ENCODE measurements at regions not wholly inside any gene's neighbourhood (a gene's known extent, or its start where the extent isn't known, plus 50 kb on each side); places are given as distances from the start of the nearest gene placed in this dataset.

GRCh38 chr11:96905663-96906062 lies 515.9 kb downstream of the JRKL start:
- no peaks in the 10 kb centered on the region for H3K27me3 ChIP-seq
- no peaks in the 10 kb centered on the region for H4K20me1 ChIP-seq
- H3K9me3 ChIP-seq = no peaks in the 10 kb centered on the region
- no peak overlapping the region for H3K4me3 ChIP-seq
- H3K9ac ChIP-seq = no peak overlapping the region
- no peak overlapping the region for H3K27ac ChIP-seq
- H3K36me3 ChIP-seq = no peaks in the 10 kb centered on the region
- H3K4me1 ChIP-seq = no peaks in the 10 kb centered on the region
- no peak for TF ChIP-seq Cebpa-rat (IDR thresholded peaks at IDR 0.05)
- no peak overlapping the region for H3K4me2 ChIP-seq

DNA sequence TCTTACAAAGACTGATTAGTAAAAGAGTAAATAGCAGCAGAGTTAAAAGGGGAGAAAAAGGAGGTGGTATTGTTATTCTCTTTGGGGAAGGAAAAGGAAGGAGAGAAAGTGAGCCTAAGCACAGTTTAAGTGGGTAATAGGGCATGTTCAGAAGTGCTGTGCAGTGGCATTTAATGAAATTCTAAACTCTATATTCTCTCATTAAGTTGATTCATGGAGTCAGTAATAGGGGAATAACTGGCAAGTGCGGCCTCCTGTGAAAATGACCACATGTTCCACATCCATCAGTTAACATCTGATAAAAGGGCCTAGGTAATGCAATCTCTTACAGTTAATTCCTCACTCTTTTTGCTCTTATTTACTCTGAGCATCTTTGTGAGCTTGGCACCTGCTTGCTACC lies 516.7 kb downstream of the JRKL start:
- no peak overlapping the region for H3K27ac ChIP-seq
- no peaks in the 10 kb centered on the region for H4K20me1 ChIP-seq
- no peak overlapping the region for H3K4me3 ChIP-seq
- H3K4me1 ChIP-seq = no peaks in the 10 kb centered on the region
- no peaks in the 10 kb centered on the region for H3K27me3 ChIP-seq
- H3K9me3 ChIP-seq = no peaks in the 10 kb centered on the region
- H3K9ac ChIP-seq = no peak overlapping the region
- H3K36me3 ChIP-seq = no peaks in the 10 kb centered on the region
- no peak overlapping the region for H3K4me2 ChIP-seq
- no peak for TF ChIP-seq Cebpa-rat (IDR thresholded peaks at IDR 0.05)

DNA sequence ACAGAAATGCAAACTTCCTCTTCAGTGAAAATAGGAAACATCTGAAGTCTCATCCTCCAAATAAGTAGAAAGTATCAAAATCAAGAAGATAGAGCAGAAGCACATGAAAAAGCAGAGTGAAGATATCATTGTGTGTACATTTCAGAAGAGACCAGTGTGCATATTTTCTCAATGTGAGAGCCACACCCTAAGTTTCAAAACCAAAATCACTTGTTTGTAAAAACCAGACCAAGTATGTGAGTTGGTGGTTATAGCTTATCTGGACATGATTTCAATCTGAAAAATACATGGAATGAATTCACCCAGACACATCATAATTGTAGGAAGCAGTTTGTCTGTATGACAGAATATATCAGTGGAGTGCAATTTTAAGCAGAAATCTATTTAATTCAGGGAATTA lies 536.0 kb downstream of the JRKL start:
- Histone ChIP-seq H3K4me3 (no peak overlapping the region), H3K4me1 (no peaks in the 10 kb centered on the region), H4K20me1 (no peaks in the 10 kb centered on the region), H3K27me3 (no peaks in the 10 kb centered on the region), H3K4me2 (no peak overlapping the region), H3K9me3 (no peaks in the 10 kb centered on the region), H3K9ac (no peak overlapping the region), H3K27ac (no peak overlapping the region), H3K36me3 (no peaks in the 10 kb centered on the region)
- TF ChIP-seq Cebpa-rat (IDR thresholded peaks at IDR 0.05) = no peak

DNA sequence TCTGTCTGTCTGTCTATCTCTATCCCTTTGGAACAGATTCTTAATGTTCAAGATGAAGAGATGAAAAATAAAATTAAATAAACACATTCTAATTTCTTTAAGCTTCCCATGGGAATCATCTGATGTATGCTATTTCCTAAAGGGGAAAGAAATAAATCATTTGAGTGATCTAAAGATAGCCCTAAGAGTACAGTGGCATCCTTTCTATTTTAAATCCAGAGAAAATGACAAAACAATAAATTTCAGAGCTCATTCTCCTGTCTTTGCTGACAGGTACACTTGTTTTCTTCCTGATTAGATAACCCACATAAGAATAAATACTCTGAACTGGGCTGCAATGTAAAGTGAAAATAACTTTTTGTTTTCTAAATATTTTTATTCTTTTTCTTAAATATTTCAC lies 550.4 kb downstream of the JRKL start:
- H3K36me3 ChIP-seq = no peaks in the 10 kb centered on the region
- H3K4me3 ChIP-seq = no peak overlapping the region
- no peak overlapping the region for H3K9ac ChIP-seq
- no peaks in the 10 kb centered on the region for H3K9me3 ChIP-seq
- no peaks in the 10 kb centered on the region for H3K27me3 ChIP-seq
- H3K4me2 ChIP-seq = no peak overlapping the region
- no peak for TF ChIP-seq Cebpa-rat (IDR thresholded peaks at IDR 0.05)
- H3K4me1 ChIP-seq = no peaks in the 10 kb centered on the region
- no peak overlapping the region for H3K27ac ChIP-seq
- no peaks in the 10 kb centered on the region for H4K20me1 ChIP-seq

- Histone ChIP-seq H3K27ac (no peak overlapping the region), H3K36me3 (no peaks in the 10 kb centered on the region), H4K20me1 (no peaks in the 10 kb centered on the region), H3K9me3 (no peaks in the 10 kb centered on the region), H3K27me3 (no peaks in the 10 kb centered on the region), H3K9ac (no peak overlapping the region), H3K4me2 (no peak overlapping the region), H3K4me3 (no peak overlapping the region), H3K4me1 (no peaks in the 10 kb centered on the region)
- no peak for TF ChIP-seq Cebpa-rat (IDR thresholded peaks at IDR 0.05)
Measured at GRCh38 chr11:96942855-96943254, 553.0 kb downstream of the JRKL start.

DNA sequence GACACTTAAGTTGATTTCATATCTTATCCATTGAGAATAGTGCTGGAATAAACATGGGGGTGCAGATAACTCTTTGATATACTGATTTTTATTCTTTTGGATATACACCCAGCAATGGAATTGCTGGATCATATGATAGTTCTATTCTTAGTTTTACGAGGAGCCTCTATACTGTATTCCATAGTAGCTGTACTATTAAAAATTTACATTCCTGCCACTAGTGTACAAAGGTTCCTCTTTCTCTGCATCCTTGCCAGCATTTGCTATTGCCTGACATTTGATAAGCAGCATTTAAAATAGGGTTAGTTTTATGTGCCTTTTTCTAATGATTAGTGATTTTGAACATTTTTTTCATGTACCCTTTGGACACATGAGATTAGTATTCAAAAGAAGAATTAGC lies 554.2 kb downstream of the JRKL start:
- no peak overlapping the region for H3K4me3 ChIP-seq
- no peaks in the 10 kb centered on the region for H3K36me3 ChIP-seq
- no peaks in the 10 kb centered on the region for H3K9me3 ChIP-seq
- H3K4me1 ChIP-seq = no peaks in the 10 kb centered on the region
- H3K4me2 ChIP-seq = no peak overlapping the region
- H4K20me1 ChIP-seq = no peaks in the 10 kb centered on the region
- no peak overlapping the region for H3K27ac ChIP-seq
- H3K9ac ChIP-seq = no peak overlapping the region
- no peak for TF ChIP-seq Cebpa-rat (IDR thresholded peaks at IDR 0.05)
- no peaks in the 10 kb centered on the region for H3K27me3 ChIP-seq

DNA sequence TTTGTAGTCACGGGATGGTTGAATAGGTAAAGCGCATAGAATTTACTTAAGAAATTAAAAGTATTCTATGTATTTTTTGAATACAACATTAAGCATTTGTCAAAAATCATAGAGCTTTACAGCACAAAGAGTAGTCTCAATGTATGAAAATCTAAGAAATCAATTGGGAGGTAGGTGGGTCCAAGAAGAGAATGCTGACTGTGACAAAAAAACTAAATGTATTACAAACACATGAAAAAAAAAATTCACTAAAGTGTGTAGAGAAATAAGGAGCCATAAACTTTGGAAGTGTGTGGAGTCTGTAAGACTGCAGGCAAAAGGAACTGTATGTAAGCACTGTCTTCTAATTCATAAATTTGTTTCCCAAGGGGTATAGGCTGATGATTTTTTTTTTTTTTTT lies 558.3 kb downstream of the JRKL start:
- H3K36me3 ChIP-seq = no peaks in the 10 kb centered on the region
- no peak overlapping the region for H3K4me2 ChIP-seq
- no peaks in the 10 kb centered on the region for H4K20me1 ChIP-seq
- H3K27me3 ChIP-seq = no peaks in the 10 kb centered on the region
- H3K4me3 ChIP-seq = no peak overlapping the region
- no peak overlapping the region for H3K9ac ChIP-seq
- no peak overlapping the region for H3K27ac ChIP-seq
- no peaks in the 10 kb centered on the region for H3K9me3 ChIP-seq
- no peaks in the 10 kb centered on the region for H3K4me1 ChIP-seq
- no peak for TF ChIP-seq Cebpa-rat (IDR thresholded peaks at IDR 0.05)

DNA sequence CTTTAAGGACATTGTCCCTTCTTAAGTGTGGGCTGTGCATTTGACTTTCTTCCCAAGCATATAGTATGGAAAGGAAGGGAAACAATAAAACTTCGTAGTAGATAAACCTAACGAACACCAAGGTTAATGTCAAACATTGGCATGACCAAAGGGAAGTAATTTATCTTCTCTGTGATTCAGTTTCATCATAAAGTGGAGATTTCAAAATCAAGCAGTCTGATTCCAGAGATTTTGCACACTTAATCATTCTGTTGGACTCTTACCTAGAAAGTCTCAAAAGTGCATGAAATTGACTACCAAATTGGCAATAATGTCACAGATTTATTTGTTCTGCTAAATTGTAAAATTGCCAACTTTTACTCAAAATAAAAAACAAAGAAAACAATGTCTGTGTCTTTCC lies 559.7 kb downstream of the JRKL start:
- Histone ChIP-seq H3K9me3 (no peaks in the 10 kb centered on the region), H4K20me1 (no peaks in the 10 kb centered on the region), H3K4me3 (no peak overlapping the region), H3K4me1 (no peaks in the 10 kb centered on the region), H3K36me3 (no peaks in the 10 kb centered on the region), H3K4me2 (no peak overlapping the region), H3K27me3 (no peaks in the 10 kb centered on the region), H3K27ac (no peak overlapping the region), H3K9ac (no peak overlapping the region)
- TF ChIP-seq Cebpa-rat (IDR thresholded peaks at IDR 0.05) = no peak

GRCh38 chr11:96954587-96955242 lies 564.9 kb downstream of the JRKL start:
- Histone ChIP-seq H4K20me1 (no peaks in the 10 kb centered on the region), H3K4me2 (no peak overlapping the region), H3K36me3 (no peaks in the 10 kb centered on the region), H3K9me3 (no peaks in the 10 kb centered on the region), H3K9ac (no peak overlapping the region), H3K4me1 (no peaks in the 10 kb centered on the region), H3K4me3 (no peak overlapping the region), H3K27ac (no peak overlapping the region), H3K27me3 (no peaks in the 10 kb centered on the region)
- no peak for TF ChIP-seq Cebpa-rat (IDR thresholded peaks at IDR 0.05)

GRCh38 chr11:96960476-96960875 lies 570.7 kb downstream of the JRKL start:
- H3K9me3 ChIP-seq = no peaks in the 10 kb centered on the region

GRCh38 chr11:96960926-96961325 lies 571.1 kb downstream of the JRKL start:
- Histone ChIP-seq H3K36me3 (no peaks in the 10 kb centered on the region), H3K4me1 (no peaks in the 10 kb centered on the region), H3K4me3 (no peak overlapping the region), H3K4me2 (no peak overlapping the region), H3K9ac (no peak overlapping the region), H3K9me3 (no peaks in the 10 kb centered on the region), H4K20me1 (no peaks in the 10 kb centered on the region), H3K27me3 (no peaks in the 10 kb centered on the region), H3K27ac (no peak overlapping the region)
- no peak for TF ChIP-seq Cebpa-rat (IDR thresholded peaks at IDR 0.05)

More at GRCh38 chr11:96960476-96960875, 570.7 kb downstream of the JRKL start:
- no peaks in the 10 kb centered on the region for H3K27me3 ChIP-seq
- no peaks in the 10 kb centered on the region for H4K20me1 ChIP-seq
- no peak overlapping the region for H3K9ac ChIP-seq
- H3K4me2 ChIP-seq = no peak overlapping the region
- H3K4me1 ChIP-seq = no peaks in the 10 kb centered on the region
- no peaks in the 10 kb centered on the region for H3K36me3 ChIP-seq
- no peak overlapping the region for H3K4me3 ChIP-seq
- no peak overlapping the region for H3K27ac ChIP-seq
- TF ChIP-seq Cebpa-rat (IDR thresholded peaks at IDR 0.05) = no peak

Measured in BLaER1 (cell line).